IMR-90 (cell line): ENCODE measurements at regions not wholly inside any gene's neighbourhood (a gene's known extent, or its start where the extent isn't known, plus 50 kb on each side); places are given as distances from the start of the nearest gene placed in this dataset.

Experiments used
- ATAC-seq: fragments of 200-7000 bp; cut with Tn5 transposase; 2 replicates; pipeline ENCODE4 v1.9.1; 2020; ENCODE audit warnings: low read depth, mild to moderate bottlenecking, moderate library complexity
- BruUV-seq: library from RNA; stranded (reverse); fragments of 400-500 nt; replicated peaks from 2 replicates; lab custom pipeline; 2021; lab: Mats Ljungman, UMichigan
- CTCF ChIA-PET: fragments of 300-600 bp; formaldehyde crosslinking; extraction: SDS; loops from one replicate; lab custom pipeline; 2021; ENCODE audit warnings: antibody characterized with exemption; lab: Yijun Ruan, JAX
- POLR2A ChIA-PET: fragments of 300-600 bp; sonication (Branson Sonifier 250); formaldehyde crosslinking; loops from one replicate; lab custom pipeline; 2022; ENCODE audit warnings: antibody characterized with exemption; ENCODE audit not compliant: unreplicated experiment; lab: Charles Lee
- DNase-seq: peaks from one replicate; pipeline ENCODE4 v3.0.0; 2013
- H2AFZ ChIP-seq: replicated peaks from 2 replicates; pipeline ENCODE3; 2013; ENCODE audit warnings: low read length, mild to moderate bottlenecking; ENCODE audit not compliant: poor library complexity
- H2AK5ac ChIP-seq: 2 replicates; pipeline ENCODE4 v1.6.1; 2013; ENCODE audit warnings: low read depth, low read length, inconsistent platforms
- H2AK9ac ChIP-seq: replicated peaks from 2 replicates; pipeline ENCODE3; 2013; ENCODE audit warnings: mild to moderate bottlenecking, low read depth, low read length, moderate library complexity; ENCODE audit not compliant: poor library complexity
- H2BK120ac ChIP-seq: 2 replicates; pipeline ENCODE4 v1.6.1; 2013; ENCODE audit warnings: low read depth, low read length, inconsistent platforms
- H2BK15ac ChIP-seq: 3 replicates; pipeline ENCODE4 v1.6.1; 2013; ENCODE audit warnings: low read depth, low read length, inconsistent platforms
- H2BK20ac ChIP-seq: 2 replicates; pipeline ENCODE4 v1.6.1; 2013; ENCODE audit warnings: low read depth, mild to moderate bottlenecking, inconsistent platforms, low read length, moderate library complexity
- H2BK5ac ChIP-seq: 2 replicates; pipeline ENCODE4 v1.6.1; 2013; ENCODE audit warnings: mild to moderate bottlenecking, low read depth, low read length, inconsistent platforms; ENCODE audit not compliant: poor library complexity, severe bottlenecking
- H3K14ac ChIP-seq: replicated peaks from 2 replicates; pipeline ENCODE4 v1.6.1; 2013; ENCODE audit warnings: low read depth, low read length, inconsistent platforms
- H3K18ac ChIP-seq: 2 replicates; pipeline ENCODE4 v1.6.1; 2013; ENCODE audit warnings: low read depth, low read length, control low read depth
- H3K23ac ChIP-seq: 2 replicates; pipeline ENCODE4 v1.6.1; 2013; ENCODE audit warnings: low read depth, low read length, inconsistent platforms
- H3K27ac ChIP-seq: 2 replicates; pipeline ENCODE4 v1.5.1; 2013; ENCODE audit warnings: mild to moderate bottlenecking, control low read depth, low read length; ENCODE audit not compliant: insufficient read depth
- H3K27me3 ChIP-seq: 2 replicates; pipeline ENCODE4 v1.6.1; 2013; ENCODE audit warnings: low read length; ENCODE audit not compliant: control insufficient read depth, insufficient read depth
- H3K36me3 ChIP-seq: 2 replicates; pipeline ENCODE4 v1.6.1; 2013; ENCODE audit warnings: low read length, mixed read lengths; ENCODE audit not compliant: control insufficient read depth, insufficient read depth
- H3K4ac ChIP-seq: 2 replicates; pipeline ENCODE4 v1.6.1; 2013; ENCODE audit warnings: low read depth, low read length, inconsistent platforms
- H3K4me1 ChIP-seq: 2 replicates; pipeline ENCODE4 v1.6.1; 2013; ENCODE audit warnings: low read length, mixed read lengths; ENCODE audit not compliant: control insufficient read depth, insufficient read depth
- H3K4me2 ChIP-seq: 2 replicates; pipeline ENCODE4 v1.6.1; 2013; ENCODE audit warnings: low read depth, mild to moderate bottlenecking, control low read depth, low read length, moderate library complexity
- H3K4me3 ChIP-seq: 2 replicates; pipeline ENCODE4 v1.5.1; 2013; ENCODE audit warnings: low read depth, mild to moderate bottlenecking, control low read depth, low read length, moderate library complexity; ENCODE audit not compliant: insufficient read depth
- H3K56ac ChIP-seq: 2 replicates; pipeline ENCODE4 v1.6.1; 2013; ENCODE audit warnings: low read length, inconsistent platforms; ENCODE audit not compliant: insufficient read depth; ENCODE audit errors: extremely low read depth
- H3K79me1 ChIP-seq, 2 experiments: 2 replicates each; pipeline ENCODE4 v1.6.1; 2013; ENCODE audit warnings: low read length in 2 of 2, inconsistent platforms in 1 of 2, low read depth in 1 of 2
- H3K9ac ChIP-seq: 2 replicates; pipeline ENCODE4 v1.6.1; 2013; ENCODE audit warnings: low read depth, low read length, control low read depth
- H3K9me1 ChIP-seq: 2 replicates; pipeline ENCODE4 v1.6.1; 2013; ENCODE audit warnings: low read length, inconsistent platforms; ENCODE audit not compliant: insufficient read depth
- H3K9me3 ChIP-seq: 2 replicates; pipeline ENCODE4 v1.6.1; 2013; ENCODE audit warnings: low read length; ENCODE audit not compliant: control insufficient read depth, insufficient read depth
- H4K20me1 ChIP-seq: 2 replicates; pipeline ENCODE4 v1.6.1; 2013; ENCODE audit warnings: low read length, inconsistent platforms; ENCODE audit not compliant: insufficient read depth
- H4K5ac ChIP-seq: 2 replicates; pipeline ENCODE4 v1.6.1; 2013; ENCODE audit warnings: mild to moderate bottlenecking, low read depth, low read length, control low read depth
- H4K8ac ChIP-seq, 2 experiments: 2 replicates each; pipeline ENCODE4 v1.6.1; 2013; ENCODE audit warnings: low read depth in 2 of 2, low read length in 2 of 2, control low read depth in 1 of 2, inconsistent platforms in 1 of 2
- H4K91ac ChIP-seq: 2 replicates; pipeline ENCODE4 v1.6.1; 2013; ENCODE audit warnings: low read depth, low read length, inconsistent platforms; ENCODE audit not compliant: insufficient read depth
- BHLHE40 ChIP-seq: fragments of 150-350 bp; IDR thresholded peaks from 2 replicates; pipeline ENCODE4 v1.6.1; 2016; ENCODE audit warnings: mild to moderate bottlenecking, low read depth, low read length
- CHD1 ChIP-seq: IDR thresholded peaks from 2 replicates; pipeline ENCODE4 v1.6.1; 2012; ENCODE audit warnings: low read depth, low read length, improper control_type of control experiment
- FOS ChIP-seq: fragments of 150-350 bp; IDR thresholded peaks from 2 replicates; pipeline ENCODE4 v1.6.1; 2016; ENCODE audit warnings: low read depth, low read length
- MAFK ChIP-seq: IDR thresholded peaks from 2 replicates; pipeline ENCODE4 v1.6.1; 2012; ENCODE audit warnings: low read depth, low read length, improper control_type of control experiment
- MAZ ChIP-seq: IDR thresholded peaks from 2 replicates; pipeline ENCODE4 v1.6.1; 2012; ENCODE audit warnings: low read depth, mild to moderate bottlenecking, low read length, improper control_type of control experiment, moderate library complexity, borderline replicate concordance
- RAD21 ChIP-seq: IDR thresholded peaks from 2 replicates; pipeline ENCODE4 v1.6.1; 2012; ENCODE audit warnings: low read length, improper control_type of control experiment
- RFX5 ChIP-seq: IDR thresholded peaks from 2 replicates; pipeline ENCODE4 v1.8.0; 2012; ENCODE audit warnings: low read depth, mild to moderate bottlenecking, low read length, moderate library complexity
- WGBS, 2 experiments: methylation state at CpG; one replicate each; pipeline versions ENCODE4 v1.1.5 to v1.1.7; 2013; ENCODE audit warnings: missing lambda C conversion rate in 2 of 2; ENCODE audit not compliant: insufficient read length in 1 of 2; ENCODE audit errors: extremely low coverage in 2 of 2; 5-methylcytosine and 5-hydroxymethylcytosine counted together
- dilution Hi-C: fragments of 300-500 bp; cut with HindIII; formaldehyde crosslinking; loops from one replicate; pipeline ENCODE4 v1.14.3; 2018; ENCODE audit warnings: low sequenced_read_pairs; ENCODE audit not compliant: unreplicated experiment
- in situ Hi-C: fragments of 300-500 bp; cut with MboI; formaldehyde crosslinking; loops from 3 replicates; pipeline ENCODE4 v1.14.3; 2019; ENCODE audit warnings: low sequenced_read_pairs, inconsistent platforms, mixed read lengths
- intact Hi-C: fragments of 100-400 bp; cut with micrococcal nuclease; formaldehyde crosslinking; loops from 2 replicates; pipeline ENCODE4 v1.10.0; 2022

GRCh38 chr16:87040169-87041117 lies 276.7 kb downstream of the C16orf95 start:
- no TSS peak for BruUV-seq
- POLR2A ChIA-PET = no interaction called here
- Histone ChIP-seq H4K91ac (no peak overlapping the region), H2AK9ac (no peak overlapping the region), H3K27ac (no peak overlapping the region), H3K36me3 (no peaks in the 10 kb centered on the region), H2AFZ (no peak overlapping the region), H3K9ac (no peak overlapping the region), H3K4ac (no peak overlapping the region), H3K56ac (no peak overlapping the region), H4K5ac (no peak overlapping the region), H2BK20ac (no peak overlapping the region), H3K18ac (no peak overlapping the region), H3K4me3 (no peak overlapping the region), H4K8ac (no peak overlapping the region), H3K4me1 (no peaks in the 10 kb centered on the region), H3K23ac (no peak overlapping the region), H2BK5ac (no peak overlapping the region), H2BK15ac (no peak overlapping the region), H3K9me3 (no peaks in the 10 kb centered on the region), H4K20me1 (no peaks in the 10 kb centered on the region), H2BK120ac (no peak overlapping the region), H3K14ac (no peak overlapping the region), H3K4me2 (no peak overlapping the region), H3K9me1 (no peaks in the 10 kb centered on the region), H2AK5ac (no peak overlapping the region), H3K79me1 (no peaks in the 10 kb centered on the region), H3K27me3 (peaks cover 46% of the 10 kb centered on the region)
- intact Hi-C loops (no loop called here), in situ Hi-C loops (no loop called here), dilution Hi-C loops (no loop called here)
- WGBS, 2 experiments = 82% methylated on average over 5 of the region's 15 CpGs; no CpG with 5 or more reads in 1 of the 2 experiments
- ATAC-seq (no peak), DNase-seq (no peak)
- CTCF ChIA-PET = no interaction called here
- TF ChIP-seq RFX5 (no peak), MAFK (no peak), MAZ (no peak), FOS (no peak), BHLHE40 (no peak), CHD1 (no peak), RAD21 (no peak)
